HG02852 (cell line): ENCODE measurements at regions not wholly inside any gene's neighbourhood (a gene's known extent, or its start where the extent isn't known, plus 50 kb on each side); places are given as distances from the start of the nearest gene placed in this dataset.

Experiments used
- ATAC-seq: cut with Tn5 transposase; IDR thresholded peaks from one replicate; pipeline ENCODE4 v1.9.1; 2021; ENCODE audit warnings: mild to moderate bottlenecking, moderate library complexity; ENCODE audit not compliant: unreplicated experiment

GRCh38 chr12:96132819-96133218, 61.4 kb upstream of the ELK3 start:
- no peak for ATAC-seq

DNA sequence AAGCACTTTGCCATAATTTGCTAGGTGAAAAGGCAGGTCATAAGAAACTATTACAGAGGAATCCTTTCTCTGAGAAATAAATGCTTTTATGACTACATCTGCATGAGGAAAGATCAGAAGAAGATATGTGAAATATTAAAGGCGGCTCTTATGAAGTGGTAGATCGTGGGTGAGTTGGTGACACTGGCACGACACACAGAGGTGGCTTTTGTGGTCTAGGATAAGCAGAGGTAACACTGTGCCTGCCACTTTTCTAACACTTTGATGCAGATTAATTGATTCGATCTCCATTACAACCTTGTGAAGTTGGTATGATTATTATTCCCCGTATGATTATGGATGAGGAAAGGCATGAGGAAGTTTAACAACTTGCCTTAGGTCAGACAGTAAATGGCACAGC, 60.0 kb upstream of the ELK3 start:
- no peak for ATAC-seq

DNA sequence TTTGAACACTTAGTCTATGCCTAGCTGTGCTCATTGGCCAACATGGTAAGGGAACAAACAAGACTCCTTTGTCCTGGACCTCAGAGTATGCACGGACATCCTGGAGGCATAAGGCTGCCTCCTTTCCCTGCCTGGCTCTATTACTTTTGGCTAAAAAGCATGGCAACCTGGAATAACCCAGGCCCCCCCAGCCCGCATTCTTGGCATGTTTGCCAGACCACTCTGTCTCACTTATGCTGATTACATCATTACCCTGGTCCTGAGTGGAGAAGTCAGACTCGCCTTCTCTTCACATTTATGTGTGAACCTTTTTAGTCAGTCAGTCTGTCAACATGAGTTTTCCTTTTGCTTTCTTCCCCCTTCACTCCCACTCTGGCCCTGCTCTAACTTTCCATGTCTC, 58.0 kb upstream of the ELK3 start:
- no peak for ATAC-seq

- ATAC-seq, result no peak
Observed at GRCh38 chr12:96136725-96137378, 57.3 kb upstream of the ELK3 start.

GRCh38 chr12:96140174-96140573, 54.0 kb upstream of the ELK3 start:
- ATAC-seq, result no peak

DNA sequence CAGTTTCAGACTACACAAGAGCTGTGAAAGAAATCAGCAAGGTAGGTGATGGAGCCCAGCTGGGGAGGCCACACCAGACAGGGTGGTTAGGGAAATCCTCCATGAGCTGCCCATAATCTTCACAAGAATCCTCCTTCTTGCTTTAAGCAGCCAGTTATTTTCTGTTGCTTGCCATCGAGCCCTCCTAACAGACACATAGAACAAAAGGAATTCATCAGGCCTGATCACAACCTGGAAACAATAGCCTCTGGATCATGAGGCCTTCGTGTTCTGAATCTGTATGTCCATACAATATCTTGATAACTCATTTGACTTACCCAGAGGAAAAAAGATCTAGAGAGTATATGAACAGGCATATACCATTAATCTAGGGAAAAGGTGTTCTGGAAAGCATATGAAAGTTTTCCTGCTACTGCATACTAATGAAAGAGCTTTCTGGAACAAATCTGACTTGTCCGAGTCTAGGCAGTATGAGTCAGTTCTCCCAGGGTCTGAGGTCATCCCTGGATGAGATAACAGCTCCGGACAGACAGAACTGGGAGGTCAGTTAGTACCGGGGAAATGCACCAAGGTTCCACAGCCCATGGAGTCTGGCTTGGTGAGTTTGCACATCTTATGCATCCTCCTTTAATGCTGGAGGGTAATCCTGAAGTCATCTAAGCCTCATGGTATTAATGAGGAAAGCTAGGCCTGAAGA, 52.8 kb upstream of the ELK3 start:
- ATAC-seq, result no peak

DNA sequence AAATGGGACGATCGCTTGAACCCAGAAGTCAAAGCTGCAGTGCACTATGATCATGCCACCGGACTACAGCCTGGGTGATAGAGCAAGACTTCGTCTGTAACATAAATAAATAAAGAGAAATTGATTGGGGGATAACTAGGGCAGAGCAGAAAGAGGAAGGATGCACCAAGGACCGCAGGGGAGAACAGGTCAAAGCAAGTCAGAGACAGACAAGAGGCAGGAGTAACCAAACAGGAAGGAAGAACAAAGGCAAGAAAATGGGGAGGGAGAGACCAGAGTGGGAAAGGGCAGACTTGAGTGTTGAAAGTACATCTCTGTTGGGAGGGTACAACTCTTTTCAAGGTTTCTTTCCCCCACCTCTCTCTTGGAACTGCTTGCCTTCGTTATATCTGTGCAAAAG, 50.8 kb upstream of the ELK3 start:
- no peak for ATAC-seq

DNA sequence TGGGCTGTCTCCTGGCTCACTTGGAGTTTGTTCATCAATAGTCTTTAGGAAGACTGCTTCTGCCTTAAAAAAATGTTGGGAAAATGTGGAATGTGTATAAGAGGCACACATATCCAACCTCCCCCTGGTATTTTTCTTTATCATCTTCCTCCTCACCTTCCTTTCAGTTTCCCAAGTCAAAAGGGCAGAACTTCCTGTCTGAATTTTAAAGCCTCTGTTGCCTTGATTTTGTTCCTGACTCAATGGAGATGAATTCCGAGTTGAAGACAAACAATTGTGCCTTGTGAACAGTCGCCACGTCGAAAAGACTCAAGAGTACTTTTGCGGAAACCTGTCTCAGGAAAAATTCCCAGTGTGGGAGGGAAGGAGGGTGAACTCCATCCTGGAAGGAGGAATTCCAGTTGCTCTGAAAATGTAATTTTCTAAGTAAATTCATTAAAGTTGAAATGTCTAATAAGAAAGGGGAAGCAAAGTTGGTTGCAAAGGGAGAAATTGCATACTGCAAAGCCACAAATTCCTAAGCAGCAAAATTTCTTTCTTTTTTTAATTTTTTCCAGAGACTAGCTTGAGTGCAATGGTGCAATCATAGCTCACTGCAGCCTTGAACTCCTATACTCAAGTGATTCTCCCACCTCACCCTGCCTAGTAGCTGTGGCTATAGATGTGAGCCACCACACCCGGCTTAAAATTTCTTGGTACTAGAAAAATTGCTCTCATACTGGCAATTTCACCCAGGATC, 50.2 kb upstream of the ELK3 start:
- ATAC-seq, result no peak
